ELF-1 (cell line): ENCODE measurements at regions not wholly inside any gene's neighbourhood (a gene's known extent, or its start where the extent isn't known, plus 50 kb on each side); places are given as distances from the start of the nearest gene placed in this dataset.
"Not testable (repeated sequence)": the region's sequence is repeated elsewhere in the genome, so short reads cannot be mapped to it uniquely, and the experiment has no call there.

Experiments
- DNase-seq: peaks from one replicate; pipeline ENCODE4 v3.0.0-alpha.2; 2016; ENCODE audit warnings: low read depth, low spot score

DNA sequence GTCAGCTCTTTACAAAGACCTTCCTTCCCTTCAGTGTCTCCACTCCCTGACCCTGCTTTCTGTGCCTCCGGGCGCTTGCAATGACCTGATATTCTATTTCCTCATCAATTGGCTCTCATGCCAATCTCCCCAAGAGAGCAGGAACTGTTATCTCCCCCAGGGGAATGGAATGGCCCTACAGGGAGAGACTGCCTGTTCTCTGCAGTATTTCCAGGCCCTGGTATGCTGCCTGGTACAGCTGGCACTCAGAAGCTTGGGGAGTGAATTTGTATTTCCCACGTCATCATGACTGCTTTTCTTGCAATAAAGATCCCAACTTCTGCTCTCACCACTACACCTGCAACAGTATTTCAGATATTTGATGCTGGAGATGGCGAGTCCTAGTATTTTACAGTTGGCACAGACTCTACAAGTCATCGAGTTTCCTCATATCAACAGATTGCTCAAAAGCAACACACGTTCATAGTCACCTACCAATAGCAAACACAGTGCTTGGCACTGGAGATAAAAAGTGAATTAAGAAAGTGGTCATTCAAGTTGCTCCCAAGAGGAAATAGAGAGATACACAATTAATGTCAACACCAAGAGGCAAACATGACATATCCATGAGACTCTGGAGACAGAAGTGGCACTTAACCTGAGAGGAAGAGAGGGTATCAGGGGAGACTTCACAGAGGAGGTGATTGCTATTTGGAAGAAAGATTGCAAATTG, 90.5 kb upstream of the EGFL6 start:
- no peak for DNase-seq

DNA sequence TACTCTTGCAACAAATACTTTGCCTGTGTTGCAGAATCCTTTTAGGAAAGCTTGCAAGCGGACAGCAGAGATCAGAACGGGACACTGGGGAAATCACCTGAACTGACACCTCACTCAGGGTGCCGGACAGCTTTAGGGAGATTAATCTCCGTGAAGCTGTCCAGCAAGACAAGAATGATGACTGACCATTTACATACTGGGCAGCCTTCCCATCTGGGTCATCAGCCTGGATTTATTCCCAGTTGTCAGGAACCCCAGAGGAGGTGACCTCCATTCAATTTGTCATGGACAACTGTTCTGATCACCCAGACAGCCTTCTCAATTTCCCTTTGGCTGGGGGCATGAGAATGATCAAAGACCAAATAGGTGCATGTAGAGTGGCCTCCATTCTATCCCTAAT, 93.0 kb upstream of the EGFL6 start:
- DNase-seq = no peak

DNA sequence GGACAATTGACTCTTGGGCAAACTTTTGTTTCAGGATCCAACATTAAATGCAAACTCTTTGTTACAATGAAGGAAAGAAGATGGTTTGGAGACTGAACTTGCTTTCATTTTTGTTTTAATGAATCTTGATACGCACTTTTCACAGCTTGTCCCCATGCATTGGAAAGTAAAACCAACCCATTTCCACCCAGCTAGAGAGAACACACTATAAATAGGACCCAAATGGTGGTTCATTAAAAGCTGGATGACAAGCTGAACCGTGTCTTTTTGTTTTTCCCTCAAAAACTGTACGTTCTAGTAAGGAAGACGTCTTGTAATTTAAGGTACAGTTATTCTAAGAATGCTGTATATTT, 95.3 kb upstream of the EGFL6 start:
- DNase-seq = no peak

DNA sequence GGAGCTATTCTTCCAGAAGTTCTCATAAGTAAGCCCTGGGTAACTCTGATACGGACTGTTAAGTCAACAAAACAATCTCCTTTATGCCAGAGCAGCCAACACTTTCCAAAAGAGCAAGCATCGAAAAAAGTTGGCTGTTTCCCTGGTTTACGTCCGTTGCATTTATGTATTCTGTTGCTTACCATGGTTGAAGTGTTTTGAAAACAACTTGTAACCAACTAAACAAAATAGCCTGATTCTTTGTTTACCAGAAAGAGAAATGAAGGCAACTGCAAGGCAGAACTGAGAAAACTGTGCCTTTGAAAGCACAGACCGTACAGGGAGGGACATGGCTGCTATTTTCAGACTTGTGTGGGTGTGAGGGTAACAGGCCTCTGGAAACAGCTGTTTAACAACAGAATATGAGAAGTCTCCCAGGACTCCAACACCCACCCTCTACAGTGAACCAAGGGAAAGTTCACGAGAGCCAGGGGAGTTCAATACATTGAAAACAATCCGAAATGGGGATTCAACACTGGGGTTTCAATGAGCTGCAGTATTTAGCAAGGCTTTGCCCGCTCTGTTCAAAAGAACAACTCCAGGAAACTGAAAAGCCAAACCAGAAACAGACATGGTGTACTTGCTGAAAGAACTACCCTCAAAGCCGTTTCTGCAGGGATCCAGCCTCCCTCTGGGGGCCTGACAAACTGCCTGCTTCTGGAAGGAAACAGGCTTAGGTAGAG, 95.8 kb upstream of the EGFL6 start:
- DNase-seq = no peak

DNA sequence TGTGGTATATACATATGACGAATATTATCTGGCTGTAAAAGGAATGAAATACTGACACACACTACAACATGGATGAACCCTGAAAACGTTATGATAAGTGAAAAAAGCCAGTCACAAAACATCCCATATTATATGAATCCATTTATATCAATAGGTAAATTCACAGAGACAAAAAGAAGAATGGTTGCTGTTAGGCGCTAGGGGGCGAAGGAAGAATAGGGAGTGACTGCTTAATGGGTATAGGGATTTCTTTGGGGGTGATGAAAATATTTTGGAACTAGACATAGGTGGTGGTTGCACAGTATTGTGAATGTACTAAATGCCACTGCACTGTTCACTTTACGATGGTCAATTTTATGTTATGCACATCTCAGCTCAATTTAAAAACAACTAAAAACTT, 96.4 kb upstream of the EGFL6 start:
- DNase-seq = no peak

DNA sequence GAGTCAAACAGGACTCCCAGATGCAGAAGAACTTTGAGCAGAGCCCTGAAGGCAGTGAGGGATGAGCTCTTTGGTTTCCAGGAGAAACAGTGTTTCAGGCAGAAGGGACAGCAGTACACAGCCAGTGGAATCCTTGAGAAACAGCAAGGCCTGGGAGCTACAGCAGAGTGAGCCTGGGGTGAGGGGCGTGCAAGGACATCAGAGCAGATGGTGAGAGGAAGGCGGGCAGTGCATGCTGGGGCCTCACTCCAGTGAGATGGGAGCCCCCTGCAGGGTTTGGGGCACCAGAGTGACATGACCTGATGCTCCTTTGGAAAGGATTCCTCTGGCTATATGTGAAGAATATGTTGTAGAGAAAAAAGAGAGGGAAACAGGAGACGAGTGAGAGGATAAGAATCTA, 98.1 kb upstream of the EGFL6 start:
- peak; percentile 60 for DNase-seq

DNA sequence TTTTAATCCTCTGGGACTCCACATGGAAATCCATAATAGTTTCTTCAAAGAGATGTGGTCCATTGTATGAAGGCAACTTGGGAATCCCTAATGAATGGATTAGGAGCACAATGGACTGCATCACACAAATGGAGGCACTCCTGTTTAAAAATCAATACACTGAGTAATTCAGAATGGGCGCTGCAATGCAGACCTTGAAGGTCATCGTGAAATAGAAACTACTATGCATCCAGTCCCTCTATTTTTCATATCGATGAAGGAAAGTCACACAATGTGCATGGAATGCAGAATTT, 98.8 kb upstream of the EGFL6 start:
- DNase-seq = no peak

DNA sequence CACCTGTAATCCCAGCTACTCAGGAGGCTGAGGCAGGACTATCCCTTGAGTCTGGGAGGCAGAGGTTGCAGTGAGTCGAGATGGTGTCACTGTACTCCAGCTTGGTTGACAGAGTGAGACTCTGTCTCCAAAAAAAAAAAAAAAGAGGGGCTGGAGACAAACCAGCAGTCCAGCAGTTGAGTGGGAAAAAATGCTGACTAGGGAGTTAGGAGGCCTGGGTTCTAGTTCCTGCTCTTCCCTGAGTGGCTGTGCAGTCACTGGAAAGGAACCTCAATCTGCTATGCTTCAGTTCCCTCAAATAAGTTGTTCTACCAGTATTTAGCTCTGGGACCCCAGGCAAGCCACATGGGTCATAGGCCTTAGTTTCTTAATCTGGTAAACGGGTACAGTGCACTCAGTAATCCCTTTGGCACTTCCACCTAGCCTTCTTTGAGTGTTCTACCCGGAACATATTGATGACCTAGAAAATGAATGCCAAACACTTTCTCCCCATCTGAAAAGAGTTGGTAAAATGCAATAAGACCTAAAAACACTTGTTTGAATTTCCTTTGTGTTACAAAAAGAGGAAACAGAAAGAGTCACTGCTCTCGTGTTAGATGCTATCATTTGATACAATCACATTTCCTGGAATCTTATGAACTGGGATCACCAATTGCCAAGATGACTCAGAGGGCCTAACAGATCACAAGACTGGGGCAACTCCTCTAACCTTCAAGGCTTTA, 99.3 kb upstream of the EGFL6 start:
- no peak for DNase-seq

DNA sequence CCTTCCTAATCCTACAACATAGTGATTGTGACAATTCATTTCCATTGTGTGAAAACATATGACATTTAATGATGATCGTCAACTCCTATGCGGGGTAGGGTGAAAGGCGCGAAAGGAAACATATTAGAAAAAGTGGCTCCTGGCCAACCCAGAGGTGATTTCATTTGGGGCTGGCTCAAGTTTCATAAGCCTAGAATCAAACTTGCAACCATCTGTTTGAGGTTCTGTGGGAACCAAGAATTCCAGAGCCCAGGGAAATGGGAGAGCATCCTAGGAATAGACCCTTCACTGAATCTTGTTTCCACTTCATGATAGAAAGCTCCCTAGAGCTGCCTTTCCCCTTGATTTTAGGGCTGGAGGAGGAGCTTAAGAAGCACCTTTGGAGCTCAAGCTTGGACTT, 101.3 kb upstream of the EGFL6 start:
- no peak for DNase-seq

DNA sequence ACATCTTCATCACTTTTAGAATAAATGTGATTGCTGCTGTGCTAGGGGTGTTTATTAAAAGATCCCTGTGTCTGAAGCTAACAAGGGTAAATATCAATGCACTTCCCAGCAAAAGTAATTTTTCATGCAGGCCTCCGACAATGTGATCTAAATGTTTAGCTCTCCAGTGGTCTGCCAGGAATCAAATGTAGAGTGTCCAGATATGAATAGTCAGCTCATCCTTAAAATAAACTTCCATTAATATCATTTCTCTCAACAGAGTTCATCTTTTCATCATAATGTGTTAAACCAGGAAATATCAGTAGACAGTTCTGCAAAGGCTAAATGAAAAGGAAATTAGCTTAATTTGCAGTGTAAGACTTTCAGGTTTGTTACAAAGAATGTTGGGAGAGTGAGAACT, 102.2 kb upstream of the EGFL6 start:
- no peak for DNase-seq

DNA sequence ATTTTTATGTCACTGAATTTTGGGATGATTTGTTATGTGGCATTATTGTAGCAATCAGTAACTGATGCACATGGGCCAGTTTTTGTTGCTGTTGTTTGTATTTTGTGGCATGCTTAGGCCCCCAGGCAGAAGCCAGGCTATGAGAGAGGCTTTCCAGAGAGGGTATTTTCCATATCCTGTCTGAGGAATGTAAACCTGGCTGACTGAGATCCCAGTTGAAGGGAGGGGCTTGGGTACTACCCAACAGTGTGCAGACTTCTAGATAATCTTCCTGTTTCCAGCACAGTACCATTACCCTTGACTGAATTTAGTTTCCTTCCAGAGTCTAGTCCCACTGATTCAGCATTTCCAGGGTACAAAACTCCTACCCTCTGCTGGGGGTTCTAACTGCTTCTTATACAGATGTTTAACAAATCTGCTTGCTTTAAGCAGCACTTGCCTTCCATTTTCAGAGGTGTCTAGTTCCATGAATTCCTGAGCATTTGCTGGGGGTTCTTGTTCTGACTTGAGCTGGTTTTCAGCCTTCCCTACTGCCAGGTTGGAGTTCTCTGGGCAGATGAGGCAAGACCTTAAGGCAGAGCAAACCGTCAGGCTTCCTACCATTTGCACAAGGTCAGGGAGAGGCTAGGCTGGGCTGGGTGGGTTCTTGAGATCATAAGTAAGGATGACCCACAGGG, 104.7 kb upstream of the EGFL6 start:
- DNase-seq = peak; percentile 41

DNA sequence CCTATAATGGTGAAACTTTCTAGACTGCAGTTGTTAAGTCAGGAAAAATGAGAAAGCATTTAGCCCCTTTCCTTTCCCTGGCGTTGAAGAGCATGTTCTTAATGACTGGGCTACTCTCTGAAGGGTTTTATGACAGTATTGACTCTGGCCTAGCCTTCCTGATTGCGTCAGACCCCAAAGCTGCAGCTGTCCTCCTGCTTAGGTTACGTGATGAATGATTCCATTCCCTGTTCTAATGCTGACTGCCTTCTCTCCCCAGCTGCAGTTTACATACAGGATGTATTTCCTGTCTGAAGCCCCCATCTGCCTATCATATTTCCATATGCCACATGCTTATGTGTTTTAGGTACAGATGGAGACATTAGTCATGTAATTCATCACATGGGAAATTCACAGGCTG, 105.8 kb upstream of the EGFL6 start:
- DNase-seq = peak; percentile 33

DNA sequence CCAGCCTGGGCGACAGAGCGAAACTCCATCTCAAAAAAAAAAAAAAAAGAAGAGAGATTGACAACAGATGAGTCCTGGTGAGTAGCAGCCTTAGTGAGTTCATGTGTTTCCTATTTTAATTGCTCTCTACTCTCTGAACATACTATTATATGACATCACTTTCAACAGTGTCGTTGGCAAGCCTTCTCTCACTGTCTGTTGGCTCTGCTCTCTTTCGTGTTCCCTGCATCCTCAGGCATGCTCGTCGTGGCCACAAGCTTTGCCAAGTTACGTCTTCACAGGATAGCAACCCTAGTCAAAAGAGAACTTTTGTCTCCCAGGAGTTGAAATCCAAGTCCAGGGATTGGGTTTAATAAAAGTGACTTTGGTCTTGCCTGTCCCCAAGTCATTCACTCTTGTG, 117.1 kb upstream of the EGFL6 start:
- no peak for DNase-seq

DNA sequence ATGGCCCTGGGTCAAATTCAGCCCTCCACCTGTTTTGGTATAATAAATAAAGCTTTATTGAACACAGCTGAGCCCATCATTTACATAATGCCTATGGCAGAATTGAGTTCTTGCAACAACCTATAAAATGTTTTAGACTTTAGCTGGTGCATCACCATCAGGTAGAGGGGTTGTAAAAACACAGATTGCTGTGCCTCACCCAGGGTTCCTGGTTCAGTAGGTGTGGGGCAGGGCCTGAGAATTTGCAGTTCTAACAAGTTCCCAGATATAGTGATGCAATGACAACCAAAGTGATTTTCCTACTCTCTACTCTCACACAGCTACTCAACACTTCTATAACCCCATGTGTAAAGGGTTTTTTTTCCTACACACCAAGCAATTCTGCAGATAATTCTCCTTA, 120.0 kb upstream of the EGFL6 start:
- no peak for DNase-seq

DNA sequence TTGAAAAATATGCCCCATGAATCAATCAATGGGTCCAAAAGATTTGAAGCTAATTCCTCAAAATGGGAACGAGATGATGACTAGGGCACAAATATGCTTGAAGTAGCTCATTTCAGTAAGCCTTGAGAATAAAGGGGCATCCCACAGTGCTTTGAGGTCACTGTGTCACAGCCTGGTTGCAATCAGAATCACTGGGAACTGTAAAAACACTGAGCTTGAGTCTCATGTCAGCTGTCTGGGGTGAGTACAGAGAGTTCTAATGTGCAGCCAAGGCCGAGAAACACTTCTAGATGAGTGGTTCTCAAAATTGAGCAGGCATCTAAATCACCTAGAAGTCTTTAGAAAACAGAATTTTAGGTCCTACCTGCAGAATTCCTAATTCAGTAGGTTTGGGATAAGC, 120.5 kb upstream of the EGFL6 start:
- no peak for DNase-seq

DNA sequence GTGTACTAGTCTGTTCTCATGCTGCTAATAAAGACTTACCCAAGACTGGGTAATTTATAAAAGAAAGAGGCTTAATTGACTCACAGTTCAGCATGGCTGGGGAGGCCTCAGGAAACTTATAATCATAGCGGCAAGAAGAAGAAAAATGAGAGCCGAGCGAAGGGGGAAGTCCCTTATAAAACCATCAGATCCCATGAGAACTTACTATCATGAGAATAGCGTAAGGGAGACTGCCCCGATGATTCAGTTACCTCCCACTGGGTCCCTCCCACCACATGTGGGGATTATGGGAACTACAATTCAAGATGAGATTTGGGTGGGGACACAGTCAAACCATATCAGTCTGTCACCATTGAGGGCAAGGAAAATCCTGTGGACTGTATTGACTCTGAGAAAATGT, 121.8 kb upstream of the ATXN3L start:
- not testable (repeated sequence) for DNase-seq

DNA sequence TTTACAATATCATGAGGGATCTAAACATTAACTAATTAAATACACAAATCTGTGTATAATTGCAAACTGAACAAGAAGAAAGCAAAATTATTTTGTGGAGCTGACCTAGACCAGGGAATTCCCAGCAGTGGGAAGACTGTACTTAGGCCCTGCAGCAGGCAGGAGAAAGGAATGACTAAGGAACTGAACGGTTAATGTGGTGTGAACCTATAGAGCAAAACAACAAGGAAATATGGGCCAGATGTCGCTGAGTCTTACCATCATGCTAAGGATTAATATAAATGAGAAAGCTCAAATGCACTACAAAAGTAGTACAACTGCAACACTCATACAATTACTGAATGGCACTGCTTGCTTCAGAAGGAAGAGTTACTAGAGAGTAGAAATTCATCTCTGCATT, 120.3 kb upstream of the ATXN3L start:
- DNase-seq = no peak

DNA sequence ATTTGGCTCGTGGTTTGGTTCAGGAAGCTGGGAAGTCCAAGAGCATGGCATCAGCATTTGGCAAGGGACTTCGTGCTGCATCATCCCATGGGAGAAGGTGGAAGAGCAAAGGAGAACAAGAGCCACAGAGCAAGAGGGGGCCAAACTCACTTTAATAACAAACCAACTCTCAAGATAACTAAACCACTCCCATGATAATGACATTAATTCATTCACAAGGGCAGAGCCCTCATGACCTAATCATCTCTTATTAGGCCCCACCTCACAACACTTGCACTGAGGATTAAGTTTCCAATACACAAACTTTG, 113.4 kb upstream of the ATXN3L start:
- no peak for DNase-seq

DNA sequence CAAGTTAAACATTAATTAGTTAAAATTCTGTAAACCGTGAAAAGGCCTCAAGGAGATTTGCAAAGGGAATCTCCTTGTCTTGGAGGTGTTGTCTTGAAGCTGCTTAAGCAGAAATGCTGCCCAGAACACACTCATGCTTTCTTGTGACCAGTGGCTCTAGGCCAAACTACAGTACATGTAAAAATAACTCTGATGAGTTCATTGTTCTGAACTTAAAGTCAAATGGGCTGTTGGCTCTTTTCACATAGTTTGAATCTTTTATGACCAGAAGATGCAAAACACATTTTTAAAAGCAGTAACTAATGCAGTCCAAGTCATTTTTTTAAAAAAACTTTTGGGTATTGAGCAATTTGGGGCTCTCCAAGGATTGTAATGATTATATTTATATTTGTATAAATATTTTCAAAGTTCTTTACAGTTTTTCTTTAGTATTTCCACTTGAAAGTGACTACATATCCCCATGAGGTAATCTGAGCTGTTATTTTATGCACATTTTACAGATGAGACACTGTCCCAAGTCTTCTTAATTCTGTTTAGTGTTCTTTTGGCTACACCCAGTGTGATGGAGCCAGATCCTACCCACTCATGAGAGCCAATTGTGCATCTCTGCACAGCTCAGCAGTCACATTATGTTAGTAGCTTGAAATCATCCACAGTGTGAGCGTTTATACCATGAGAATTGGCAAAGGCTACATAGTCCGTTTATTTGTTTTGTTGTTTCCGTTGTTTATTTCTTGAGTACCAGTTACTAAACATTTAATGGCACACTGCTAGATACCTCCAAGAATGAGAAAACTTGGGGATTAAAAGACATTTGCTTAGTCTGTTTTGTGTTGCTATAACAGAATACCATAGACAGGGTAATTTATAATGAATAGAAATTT, 112.8 kb upstream of the ATXN3L start:
- no peak for DNase-seq

DNA sequence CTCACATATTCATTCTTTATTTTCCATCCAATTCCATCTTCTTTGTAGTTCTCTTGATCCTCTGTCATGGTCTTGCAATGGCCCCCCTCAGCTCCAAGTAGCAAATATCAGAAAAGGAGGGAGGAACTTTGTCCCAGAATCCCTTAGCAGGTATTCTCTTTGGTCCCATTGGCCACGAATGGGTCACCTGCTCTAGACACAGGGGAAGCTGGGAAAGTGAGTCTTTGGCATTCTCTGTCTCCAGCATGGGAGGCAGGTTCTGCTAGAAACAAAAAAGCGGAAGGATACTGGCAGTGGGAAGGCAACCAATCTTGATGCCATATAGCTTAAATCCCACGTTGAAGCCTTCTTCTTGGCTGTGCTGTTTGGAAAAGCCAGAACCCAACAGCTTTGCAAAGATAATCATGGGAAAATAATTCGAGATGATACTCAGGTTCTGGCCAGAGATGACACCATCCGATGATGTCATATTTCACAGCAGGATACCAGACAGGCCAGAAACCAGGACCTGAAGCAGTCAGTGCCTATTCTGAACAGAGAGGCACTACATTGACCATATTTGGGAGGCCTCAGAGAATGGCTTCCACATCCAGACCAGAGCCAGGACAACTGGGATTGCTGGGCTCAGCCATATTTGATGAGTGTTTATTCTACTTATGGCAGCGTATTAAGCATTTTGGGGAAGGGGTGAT, 110.4 kb upstream of the ATXN3L start:
- DNase-seq = peak; percentile 10

DNA sequence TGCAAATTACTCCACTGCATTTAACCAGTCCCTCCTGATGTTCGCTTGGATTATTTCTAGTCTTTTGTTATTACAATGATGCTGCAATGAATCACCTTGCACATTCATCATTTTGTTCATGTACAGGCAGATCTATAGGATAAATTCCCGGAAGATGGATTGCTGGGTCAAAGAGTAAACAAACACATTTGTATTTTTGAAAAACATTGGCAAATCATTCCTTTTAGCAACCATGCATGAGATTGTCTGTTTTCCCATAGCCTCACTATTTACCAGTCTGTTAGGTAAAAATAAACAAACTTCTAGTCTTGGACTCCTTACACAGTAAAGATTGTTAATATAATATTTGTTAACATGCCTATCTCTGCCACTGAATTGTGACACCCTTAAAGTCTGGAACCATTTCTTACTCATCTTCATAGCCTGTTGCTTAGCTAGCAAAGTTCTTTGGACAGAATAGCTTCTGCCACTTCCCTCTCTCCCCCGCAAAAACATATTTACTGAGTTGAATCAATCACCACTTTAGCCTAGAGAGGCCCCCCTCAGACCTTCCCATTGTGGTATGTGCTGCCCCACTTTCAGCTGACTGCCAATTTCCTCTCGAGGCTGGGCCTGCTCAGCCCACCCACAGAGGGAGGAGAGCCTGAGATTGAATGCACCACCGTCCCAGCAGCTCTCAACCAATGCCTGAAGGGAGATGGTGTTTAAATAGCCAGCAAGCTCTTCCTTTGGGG, 108.4 kb upstream of the ATXN3L start:
- DNase-seq = peak; percentile 10
